IPS DF 4.7 (cell line): ENCODE measurements at regions not wholly inside any gene's neighbourhood (a gene's known extent, or its start where the extent isn't known, plus 50 kb on each side); places are given as distances from the start of the nearest gene placed in this dataset.

Experiments used
- DNase-seq: peaks from one replicate; pipeline ENCODE4 v3.0.0-alpha.2; 2013; ENCODE audit warnings: low spot score; ENCODE audit errors: extremely low read depth

DNA sequence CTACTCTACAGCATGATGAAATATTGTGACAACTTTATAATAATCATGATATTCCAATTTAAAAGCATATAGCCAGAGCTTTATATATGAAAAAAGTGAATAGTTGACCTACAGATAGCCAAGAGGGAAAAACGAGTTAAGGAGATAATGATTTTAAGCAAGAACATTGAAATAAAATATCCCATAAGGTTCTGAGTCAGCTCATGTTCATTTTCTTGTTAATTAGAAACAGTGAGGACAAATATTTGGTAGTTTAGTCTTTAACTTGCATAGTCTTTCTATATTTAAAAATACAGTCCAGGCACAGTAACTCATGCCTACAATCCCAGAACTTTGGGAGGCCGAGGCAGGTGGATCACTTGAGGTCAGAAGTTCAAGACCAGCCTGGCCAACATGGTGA lies 55.8 kb upstream of the CDH6 start:
- DNase-seq = no peak

DNA sequence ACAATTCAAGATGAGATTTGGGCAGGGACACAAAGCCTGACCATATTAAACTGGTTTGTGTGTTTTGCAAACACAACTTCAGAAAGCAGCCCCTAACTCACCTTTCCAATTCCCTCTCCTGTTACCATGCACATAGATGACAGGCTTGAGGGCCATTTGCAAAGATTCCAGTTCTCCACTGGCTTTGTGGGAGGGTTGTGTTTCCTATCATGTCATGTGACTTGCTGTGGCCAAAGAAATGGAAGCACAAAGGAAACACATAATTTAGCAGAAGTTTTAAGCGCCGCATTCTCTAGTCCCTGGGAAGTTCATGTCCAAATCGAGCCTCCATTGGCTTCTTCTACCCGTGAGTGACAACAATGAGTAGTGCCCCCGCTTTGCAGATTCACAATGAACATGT lies 57.9 kb upstream of the CDH6 start:
- no peak for DNase-seq

DNA sequence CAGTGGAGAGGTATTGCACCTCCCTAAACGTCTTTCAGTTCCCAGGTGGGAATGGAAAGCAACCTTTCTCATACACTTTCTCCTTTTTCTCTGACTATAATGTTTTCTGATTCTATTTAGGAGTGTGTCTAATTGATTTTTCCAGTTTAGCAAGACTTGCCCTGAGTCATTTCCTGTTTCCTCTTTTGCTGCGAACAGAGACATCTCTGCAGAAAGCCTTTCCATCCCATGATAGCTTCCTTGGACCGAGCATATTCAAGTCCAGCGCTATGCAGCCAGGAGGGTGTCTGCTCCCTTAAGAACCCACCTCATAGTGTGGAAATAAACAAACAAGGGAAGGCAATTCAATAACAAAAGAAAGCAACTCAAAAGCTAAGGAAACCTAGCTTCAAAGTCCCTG lies 60.0 kb upstream of the CDH6 start:
- no peak for DNase-seq

DNA sequence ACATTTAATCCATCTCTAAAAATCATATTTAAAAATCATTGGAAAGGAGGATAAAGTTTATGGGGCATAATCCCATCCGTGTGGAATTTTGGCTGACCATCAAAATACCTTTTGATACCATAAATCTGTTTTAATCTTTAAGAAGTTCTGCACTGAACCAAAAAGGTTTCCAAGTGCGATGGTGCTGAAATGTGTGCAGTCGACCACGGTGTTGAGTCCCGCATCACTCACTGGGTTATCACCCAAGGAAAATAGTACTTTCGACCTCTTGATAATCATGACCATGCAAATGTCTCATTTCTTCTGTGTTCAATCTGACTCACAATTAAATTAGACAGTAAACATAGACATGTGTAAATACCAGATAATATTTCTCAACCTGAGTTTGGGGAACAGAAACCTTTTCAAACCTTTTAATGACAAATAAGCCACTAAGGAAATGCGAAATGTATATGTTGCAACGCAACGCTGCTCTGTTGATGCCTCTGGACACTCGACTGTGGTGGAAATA lies 62.0 kb upstream of the CDH6 start:
- DNase-seq = no peak

DNA sequence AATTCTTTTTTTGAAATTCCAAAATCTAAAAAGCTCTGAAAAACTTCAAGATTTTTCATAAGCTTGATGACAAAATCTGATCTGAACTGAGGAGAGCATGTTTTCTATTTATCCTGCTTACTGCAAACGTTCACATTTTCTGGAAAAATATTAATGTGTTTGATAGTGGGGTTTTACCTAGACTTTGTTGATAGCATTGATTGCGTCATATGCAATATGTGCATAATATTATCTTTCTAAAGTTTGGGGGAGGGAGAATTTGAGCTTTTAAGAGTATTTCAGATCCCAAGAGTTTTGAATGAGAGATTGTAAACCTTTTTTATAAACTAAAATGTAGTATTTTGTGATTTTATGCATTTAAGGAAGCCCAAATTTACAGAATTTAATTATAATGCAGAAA lies 62.8 kb upstream of the CDH6 start:
- no peak for DNase-seq

DNA sequence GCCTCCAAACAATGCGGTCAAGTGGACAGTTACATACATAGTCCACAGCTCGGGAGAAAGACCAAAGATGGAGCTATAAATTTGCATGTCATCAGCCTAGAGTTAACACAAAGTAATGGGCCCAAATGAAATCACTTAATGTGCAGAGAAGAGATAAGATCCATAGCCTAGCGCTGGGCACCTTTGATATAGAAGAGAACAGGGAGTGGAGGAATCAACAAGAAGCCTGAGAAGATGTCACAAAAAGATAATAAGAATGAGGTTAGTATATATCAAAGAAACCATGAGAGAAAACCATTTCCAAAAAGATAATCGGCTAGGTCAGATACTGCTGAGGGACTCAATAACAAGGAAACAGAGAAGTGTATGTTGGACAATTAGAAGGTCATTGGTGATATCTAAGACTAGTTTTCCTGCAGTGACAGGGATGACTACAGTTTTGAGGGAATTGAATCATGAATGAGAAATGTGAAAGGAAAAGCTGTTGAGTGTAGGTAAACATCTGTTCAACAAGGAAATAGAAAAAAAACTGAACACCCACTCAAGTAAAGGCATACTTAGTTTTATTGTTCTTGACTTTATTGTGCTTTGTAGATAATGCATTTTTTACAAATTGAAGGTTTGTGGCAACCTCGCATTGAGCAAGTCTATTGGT lies 68.7 kb upstream of the CDH6 start:
- no peak for DNase-seq

DNA sequence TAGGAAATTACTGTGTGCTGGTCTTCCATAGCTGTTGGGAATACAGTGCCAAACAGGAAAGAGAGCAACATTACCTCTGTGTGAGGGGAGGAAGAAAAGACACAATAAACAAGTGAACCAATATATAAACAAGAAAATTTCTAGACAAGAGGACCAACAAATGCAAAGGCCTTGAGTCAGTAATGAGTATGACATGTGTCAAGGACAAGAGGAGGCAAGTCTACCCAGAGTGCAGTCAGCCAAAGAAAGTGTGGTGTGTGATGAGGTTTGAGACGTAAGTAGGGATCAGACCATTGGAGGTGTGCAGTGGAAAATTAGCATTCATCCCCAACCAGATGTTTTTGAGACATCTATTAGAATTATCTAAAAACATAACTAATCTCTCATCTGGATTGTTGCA lies 69.5 kb upstream of the CDH6 start:
- DNase-seq = no peak

DNA sequence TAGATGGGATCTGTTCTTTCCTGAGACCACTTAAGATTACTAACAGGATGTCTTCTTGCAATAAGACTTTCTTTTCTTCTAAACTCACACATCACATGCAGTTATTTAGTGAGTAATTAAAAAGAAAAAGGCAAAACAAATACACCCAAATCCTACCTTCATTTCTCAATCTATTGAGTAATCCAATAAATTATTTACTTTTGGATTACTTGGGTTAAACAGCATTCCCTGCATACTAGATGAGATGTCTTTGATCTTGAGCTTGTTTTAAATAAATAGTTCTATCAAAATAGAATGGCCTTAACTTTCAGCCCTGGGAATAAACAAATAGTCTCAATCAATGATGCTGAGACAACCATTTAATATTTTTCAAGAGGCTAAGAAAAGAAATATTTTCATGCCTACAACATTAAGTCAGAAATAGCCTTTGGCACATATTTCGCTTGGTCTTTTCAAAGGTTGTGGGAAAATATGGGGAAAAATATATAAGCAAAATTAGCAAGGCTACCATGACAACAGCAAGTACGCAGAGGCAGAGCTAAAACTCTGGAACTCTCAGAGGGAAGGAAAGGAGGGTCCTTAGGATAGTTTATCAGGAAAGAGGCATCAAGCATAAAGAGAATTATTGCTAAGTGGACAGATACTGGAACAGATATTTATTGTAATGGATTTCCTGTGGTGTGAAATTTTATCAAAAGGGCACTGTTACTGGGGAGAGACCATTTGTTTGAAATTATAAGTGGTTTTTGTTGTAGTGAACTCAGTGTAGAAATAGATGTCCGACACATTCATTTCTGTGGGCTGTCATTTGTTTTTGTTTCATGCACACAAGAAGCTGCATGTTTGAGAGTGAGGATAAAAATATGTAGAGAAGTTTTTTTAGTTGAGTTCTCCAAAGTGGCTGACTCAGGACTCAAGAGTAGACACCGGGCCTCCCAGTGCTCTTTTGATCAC lies 70.2 kb upstream of the CDH6 start:
- no peak for DNase-seq

DNA sequence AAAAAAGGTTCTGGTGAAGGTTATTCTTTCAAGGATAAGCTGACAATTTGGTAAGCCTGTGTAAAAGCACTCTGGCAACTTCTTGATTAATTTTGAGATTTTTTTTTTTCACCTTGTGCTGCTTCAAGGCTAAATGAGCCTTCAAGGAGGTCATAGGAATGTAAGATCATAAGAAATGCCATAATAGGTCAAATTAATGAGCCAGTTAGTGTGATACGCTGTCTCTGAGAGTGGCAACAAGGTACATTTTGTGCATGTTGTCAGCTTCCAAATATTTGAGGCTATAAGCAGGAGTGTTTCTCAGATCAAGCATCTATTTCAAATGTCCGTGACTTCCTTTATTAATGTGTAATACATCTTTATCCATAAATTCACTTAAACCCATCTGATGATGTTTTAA lies 72.3 kb upstream of the CDH6 start:
- no peak for DNase-seq

DNA sequence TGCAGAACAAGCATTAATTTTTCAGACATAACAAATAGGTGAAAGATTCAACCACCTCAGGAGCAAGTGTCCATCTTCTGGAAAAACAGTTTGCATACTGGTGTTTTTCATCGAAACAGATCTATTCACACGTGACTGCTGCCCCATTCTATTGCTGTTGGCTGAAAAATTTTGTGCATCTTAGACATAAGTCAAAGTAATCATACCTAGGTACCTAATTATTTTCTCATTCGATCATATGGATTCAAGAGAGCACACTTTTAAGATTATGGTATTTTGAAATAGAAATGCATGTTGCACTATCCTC lies 72.9 kb upstream of the CDH6 start:
- DNase-seq = no peak

DNA sequence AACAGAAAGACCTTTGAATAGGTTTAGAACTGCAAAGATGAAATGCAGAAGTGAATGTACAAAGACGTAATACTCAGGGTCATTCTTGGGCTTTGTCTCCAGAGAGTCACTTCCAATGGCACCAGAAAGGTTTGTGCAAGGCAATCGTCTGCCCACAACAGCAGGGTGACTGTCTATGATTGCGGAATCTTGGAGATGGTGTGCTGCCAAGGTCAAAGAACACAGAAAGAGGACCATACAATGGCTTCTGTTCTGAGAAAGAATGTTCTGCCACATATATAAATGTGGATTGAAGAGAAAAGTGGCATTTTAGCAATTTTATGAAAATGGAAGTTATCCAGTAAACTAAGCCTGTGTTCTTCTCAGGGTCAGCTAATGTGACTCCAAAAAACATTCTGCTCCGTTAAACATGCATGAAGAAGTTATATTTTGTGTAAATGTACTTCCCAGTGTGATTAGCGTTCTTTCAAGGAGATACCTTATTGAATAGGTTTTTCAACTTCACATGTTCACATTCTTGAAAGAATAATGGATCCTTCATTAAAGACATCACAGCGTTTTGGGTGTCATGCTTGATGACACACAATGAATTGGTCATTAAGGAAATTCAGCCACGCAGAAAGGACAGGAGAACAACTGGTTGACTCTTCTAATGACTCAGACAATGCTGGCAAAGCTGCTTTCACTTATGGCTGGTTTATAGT lies 73.4 kb upstream of the CDH6 start:
- no peak for DNase-seq

DNA sequence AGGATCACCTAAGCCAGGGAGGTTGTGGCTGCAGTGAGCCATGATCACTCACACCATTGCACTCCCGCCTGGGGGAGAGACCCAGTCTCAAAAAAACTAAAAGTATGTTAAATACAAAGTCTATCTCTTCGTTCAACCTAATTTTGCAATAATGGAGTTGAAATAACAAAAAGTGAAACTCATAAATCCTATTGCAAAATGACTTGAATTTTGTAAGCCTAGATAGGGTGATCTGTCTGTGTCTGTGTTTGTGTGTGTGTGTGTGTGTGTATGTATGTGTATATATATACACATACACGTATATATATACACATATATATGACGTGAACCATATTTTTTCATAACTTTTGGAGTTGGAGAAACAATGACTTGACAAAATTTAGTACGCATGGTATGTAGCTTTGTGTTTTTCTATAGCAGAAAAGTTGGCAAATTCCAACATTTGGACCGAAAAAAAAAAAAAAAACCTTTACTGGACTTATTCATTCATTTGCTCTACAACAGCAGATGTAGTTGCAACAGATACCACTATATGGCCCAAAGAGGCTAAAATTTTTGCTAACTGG lies 76.9 kb upstream of the CDH6 start:
- no peak for DNase-seq

DNA sequence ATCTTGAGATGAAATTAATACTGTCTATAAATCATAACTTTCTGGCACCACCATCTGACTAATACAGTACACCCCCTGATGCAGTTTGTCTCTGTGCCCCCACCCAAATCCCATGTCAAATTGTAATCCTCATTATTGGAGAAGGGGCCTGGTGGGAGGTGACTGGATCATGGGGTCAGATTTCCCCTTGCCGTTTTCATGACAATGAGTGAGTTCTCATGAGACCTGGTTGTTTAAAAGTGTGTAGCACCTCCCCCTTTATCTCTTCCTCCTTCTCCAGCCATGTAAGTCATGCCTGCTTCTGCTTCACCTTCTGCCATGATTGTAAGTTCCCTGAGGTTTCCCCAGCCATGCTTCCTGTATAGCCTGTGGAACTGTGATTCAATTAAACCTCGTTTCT lies 78.7 kb upstream of the CDH6 start:
- DNase-seq = no peak

DNA sequence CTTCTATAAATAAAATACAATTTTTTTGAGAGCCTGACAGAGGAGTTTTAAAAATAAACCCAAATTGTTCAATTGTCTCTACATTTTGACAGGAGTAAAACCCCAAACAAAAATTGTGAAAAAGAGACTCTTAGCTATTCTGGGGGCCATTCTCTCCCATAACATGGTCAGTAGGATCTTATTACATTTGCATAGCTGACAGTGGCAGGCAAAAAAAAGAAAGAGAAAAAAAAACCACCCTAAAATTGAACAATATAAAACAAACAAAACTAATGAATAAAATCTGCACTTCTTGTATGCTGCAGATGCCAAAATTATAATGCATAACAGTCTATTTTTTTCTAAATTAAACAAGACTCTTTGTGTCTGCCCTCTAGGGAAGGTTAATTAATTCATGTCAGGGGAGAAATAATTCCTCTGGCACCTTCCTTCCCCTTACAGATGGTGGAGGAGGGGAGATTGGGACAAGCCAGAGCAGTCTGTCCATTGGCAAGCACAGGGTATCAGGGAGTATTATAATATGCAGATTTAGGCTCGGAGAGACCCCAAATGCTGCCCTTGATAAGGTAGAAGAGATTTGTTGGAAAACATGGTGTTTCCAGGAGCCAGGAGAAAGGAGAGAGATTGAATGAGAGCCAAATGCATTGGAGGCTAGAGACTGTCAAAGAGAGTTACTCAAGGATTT lies 79.7 kb upstream of the CDH6 start:
- DNase-seq = no peak

DNA sequence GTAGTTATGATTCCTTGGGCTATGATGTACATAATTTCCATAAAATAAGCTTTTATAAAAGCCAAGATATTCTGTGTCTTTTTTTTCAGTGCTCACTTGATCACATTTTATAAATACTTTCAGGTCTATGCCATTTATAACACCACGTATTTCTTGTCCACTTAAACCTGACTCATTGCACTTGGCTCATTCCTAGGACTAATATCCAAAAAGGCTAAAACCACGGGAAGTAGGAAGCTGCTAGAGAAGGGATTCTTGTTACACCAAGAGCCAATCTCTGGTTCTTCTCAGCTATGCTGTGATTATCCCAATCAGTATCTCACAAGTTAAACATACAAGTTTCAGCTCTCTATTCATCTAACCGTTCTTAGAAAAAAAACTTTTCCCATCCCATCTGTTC lies 80.4 kb upstream of the CDH6 start:
- no peak for DNase-seq

DNA sequence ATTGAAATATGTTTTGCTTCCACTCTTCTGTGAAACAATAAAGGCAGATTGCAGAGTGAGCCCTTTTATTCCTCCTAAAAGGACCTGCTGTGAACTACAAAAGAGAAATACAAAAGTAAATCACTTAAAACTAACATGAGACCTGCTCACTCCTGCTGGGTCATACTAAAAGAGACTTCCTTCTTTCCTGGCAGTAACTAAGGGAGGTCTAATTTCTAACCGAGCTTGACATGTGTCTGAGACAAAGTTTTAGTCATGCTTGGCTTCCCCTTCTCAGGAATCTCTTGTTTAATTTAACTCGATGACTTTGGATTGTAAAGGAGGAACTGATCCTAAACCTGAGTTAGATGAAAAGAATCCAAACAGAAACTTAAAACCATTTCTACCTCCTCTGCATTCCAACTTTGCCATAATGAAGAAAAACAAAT lies 86.4 kb upstream of the CDH6 start:
- DNase-seq = peak; percentile 16

DNA sequence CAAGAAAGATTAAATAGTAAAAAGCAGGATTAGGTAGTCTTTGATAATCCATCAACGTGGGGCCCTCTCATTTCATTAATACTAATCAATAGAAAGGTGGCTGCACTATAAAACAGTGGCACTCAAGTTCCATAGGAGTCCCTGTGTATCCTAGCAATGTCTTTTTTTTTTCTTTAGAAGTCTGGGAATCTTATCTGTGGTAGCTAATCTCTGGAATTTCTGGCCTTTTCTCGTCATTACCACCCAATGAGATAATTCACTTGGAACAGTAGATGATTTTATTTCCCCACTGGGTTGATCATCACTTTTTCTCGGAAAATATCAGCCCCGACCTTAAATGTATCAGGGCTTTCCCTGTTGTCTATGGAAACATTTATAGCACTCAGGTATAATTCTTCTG lies 86.8 kb upstream of the CDH6 start:
- no peak for DNase-seq

DNA sequence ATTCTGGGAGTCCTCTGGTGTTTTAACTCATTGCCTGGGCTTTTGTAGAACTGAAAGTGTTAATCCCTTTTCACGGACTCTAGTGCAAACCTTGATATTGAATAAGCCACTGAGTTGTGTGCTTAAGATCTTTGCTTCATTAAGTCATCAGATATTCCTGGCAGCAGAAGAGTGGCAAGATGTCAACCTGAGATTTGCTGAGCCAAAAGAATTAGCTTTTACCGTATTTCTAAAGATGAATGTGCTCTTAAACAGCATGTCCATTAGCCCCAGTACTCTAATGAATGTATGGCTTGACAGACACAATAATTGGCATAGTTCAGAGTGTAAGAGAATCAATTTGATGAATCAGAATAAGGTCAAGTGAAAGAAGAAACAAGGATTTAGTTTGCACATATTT lies 87.2 kb upstream of the CDH6 start:
- DNase-seq = no peak

DNA sequence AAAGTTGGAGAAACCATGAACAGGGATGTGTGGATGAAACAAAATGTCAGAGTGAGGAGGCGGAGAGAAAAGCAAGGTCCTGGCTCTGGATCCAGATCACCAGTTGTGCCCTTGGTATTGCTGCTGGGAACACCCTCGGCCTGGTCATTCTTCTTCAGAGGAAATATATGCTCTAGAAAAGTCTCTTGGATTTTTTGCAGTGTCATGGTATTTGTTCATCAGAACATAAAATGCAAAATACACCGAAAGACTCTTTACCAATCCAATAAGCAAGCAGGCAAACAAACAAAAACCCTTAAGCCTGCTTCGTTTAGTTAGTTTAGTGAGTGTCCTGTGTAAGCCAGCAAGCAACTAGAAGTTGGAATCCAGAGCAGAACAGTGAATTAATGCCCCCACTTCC lies 88.7 kb upstream of the CDH6 start:
- DNase-seq = no peak

DNA sequence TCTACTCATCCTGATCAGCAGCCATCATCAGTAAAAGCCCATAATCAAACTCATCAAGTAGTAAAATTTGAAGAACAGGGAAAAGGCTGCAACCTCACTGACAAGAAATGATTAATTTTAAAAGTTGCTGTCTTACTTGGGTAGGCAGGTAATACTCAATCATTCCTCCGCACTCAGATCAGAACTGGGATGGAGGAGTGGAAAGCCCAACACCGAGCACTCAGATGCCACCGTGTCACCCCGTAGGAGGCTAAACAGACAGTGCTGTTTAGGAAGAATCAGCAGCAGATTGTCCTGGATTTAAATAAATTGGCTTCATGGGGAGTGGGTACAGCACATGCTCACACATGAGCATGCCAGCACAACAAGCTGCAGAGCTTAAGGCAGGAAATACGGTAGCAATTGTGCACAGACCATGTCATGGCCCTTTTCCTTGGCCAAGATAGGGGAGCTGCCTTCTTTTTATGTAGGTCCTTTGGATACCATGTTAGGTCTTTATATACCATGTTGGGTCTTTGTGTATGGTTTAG lies 92.6 kb upstream of the CDH6 start:
- DNase-seq = no peak

DNA sequence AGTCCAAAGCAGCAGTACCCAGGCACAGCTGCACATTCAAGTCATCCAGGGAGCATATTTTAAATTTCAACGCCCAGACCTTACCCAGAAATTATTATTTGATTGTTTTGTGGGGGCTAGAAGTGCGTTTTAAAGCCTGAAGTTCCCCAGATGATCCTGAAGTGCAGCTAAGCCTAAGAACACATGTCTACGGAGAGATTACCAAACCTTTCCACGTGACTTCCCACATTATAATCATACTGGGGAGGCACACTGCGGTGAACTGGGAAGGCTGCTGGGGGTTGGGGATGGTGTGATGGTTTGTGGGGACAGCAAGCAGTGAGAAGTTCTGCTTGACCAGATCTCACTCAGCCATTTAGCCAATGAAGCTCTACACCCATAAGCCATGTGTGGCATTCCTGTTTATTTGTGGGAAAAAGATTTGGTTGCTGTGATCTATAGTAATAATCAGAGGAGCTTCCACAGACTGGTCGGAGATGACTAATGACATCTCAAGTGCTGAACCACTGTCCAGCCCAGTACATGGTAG lies 93.4 kb upstream of the CDH6 start:
- DNase-seq = no peak
